HL-60 (cell line): ENCODE measurements at regions not wholly inside any gene's neighbourhood (a gene's known extent, or its start where the extent isn't known, plus 50 kb on each side); places are given as distances from the start of the nearest gene placed in this dataset.

Experiments used
- DNase-seq, 2 experiments: peaks; one replicate each; pipeline ENCODE4 v3.0.0-alpha.2; 2010 to 2020; ENCODE audit warnings: low read depth in 1 of 2, low spot score in 1 of 2
- H3K27ac ChIP-seq: fragments of 250-450 bp; sonication (Bioruptor Pico); replicated peaks from 2 replicates; pipeline ENCODE4 v1.5.1; 2020; ENCODE audit warnings: mild to moderate bottlenecking, moderate library complexity
- H3K27me3 ChIP-seq: fragments of 250-450 bp; sonication (Bioruptor Pico); 2 replicates; pipeline ENCODE4 v1.5.1; 2021; ENCODE audit warnings: mild to moderate bottlenecking, moderate library complexity; ENCODE audit not compliant: insufficient read depth, poor library complexity, severe bottlenecking
- H3K4me3 ChIP-seq: replicated peaks from 2 replicates; pipeline ENCODE4 v1.5.1; 2011; ENCODE audit warnings: mild to moderate bottlenecking, control low read depth, low read length; ENCODE audit not compliant: insufficient read depth
- GABPA ChIP-seq: IDR thresholded peaks from 2 replicates; pipeline ENCODE4 v1.6.1; 2012; ENCODE audit warnings: low read depth
- POLR2AphosphoS5 ChIP-seq: IDR thresholded peaks from 2 replicates; pipeline ENCODE4 v1.6.1; 2012; ENCODE audit warnings: low read depth
- SPI1 ChIP-seq: IDR thresholded peaks from 2 replicates; pipeline ENCODE4 v1.6.1; 2012; ENCODE audit warnings: low read depth, mild to moderate bottlenecking, borderline replicate concordance
- TF ChIP-seq, protein P1 (sequence below): IDR thresholded peaks from one replicate; pipeline ENCODE4 v1.5.1; 2011; ENCODE audit warnings: low read length, control low read depth, inconsistent platforms; ENCODE audit not compliant: insufficient read depth
- TF ChIP-seq, protein P2 (sequence below): IDR thresholded peaks from 2 replicates; pipeline ENCODE4 v1.6.1; 2012; ENCODE audit warnings: low read depth; ENCODE audit not compliant: insufficient replicate concordance

- Histone ChIP-seq H3K27ac (no peak overlapping the region), H3K4me3 (no peak overlapping the region), H3K27me3 (no peaks in the 10 kb centered on the region)
- TF ChIP-seq SPI1: no peak
- TF ChIP-seq POLR2AphosphoS5: no peak
- TF ChIP-seq, protein P1, sequence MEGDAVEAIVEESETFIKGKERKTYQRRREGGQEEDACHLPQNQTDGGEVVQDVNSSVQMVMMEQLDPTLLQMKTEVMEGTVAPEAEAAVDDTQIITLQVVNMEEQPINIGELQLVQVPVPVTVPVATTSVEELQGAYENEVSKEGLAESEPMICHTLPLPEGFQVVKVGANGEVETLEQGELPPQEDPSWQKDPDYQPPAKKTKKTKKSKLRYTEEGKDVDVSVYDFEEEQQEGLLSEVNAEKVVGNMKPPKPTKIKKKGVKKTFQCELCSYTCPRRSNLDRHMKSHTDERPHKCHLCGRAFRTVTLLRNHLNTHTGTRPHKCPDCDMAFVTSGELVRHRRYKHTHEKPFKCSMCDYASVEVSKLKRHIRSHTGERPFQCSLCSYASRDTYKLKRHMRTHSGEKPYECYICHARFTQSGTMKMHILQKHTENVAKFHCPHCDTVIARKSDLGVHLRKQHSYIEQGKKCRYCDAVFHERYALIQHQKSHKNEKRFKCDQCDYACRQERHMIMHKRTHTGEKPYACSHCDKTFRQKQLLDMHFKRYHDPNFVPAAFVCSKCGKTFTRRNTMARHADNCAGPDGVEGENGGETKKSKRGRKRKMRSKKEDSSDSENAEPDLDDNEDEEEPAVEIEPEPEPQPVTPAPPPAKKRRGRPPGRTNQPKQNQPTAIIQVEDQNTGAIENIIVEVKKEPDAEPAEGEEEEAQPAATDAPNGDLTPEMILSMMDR: no peak
- no peak for TF ChIP-seq GABPA
- DNase-seq: no peak
Measured at GRCh38 chr2:62296034-62296831, 100.3 kb downstream of the B3GNT2 start.

- Histone ChIP-seq H3K4me3 (no peak overlapping the region), H3K27me3 (no peaks in the 10 kb centered on the region), H3K27ac (no peak overlapping the region)
- no peak for DNase-seq
- TF ChIP-seq, protein P2, sequence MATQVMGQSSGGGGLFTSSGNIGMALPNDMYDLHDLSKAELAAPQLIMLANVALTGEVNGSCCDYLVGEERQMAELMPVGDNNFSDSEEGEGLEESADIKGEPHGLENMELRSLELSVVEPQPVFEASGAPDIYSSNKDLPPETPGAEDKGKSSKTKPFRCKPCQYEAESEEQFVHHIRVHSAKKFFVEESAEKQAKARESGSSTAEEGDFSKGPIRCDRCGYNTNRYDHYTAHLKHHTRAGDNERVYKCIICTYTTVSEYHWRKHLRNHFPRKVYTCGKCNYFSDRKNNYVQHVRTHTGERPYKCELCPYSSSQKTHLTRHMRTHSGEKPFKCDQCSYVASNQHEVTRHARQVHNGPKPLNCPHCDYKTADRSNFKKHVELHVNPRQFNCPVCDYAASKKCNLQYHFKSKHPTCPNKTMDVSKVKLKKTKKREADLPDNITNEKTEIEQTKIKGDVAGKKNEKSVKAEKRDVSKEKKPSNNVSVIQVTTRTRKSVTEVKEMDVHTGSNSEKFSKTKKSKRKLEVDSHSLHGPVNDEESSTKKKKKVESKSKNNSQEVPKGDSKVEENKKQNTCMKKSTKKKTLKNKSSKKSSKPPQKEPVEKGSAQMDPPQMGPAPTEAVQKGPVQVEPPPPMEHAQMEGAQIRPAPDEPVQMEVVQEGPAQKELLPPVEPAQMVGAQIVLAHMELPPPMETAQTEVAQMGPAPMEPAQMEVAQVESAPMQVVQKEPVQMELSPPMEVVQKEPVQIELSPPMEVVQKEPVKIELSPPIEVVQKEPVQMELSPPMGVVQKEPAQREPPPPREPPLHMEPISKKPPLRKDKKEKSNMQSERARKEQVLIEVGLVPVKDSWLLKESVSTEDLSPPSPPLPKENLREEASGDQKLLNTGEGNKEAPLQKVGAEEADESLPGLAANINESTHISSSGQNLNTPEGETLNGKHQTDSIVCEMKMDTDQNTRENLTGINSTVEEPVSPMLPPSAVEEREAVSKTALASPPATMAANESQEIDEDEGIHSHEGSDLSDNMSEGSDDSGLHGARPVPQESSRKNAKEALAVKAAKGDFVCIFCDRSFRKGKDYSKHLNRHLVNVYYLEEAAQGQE: no peak
- TF ChIP-seq SPI1 (no peak), POLR2AphosphoS5 (no peak)
Measured at GRCh38 chr2:62293490-62294271, 97.8 kb downstream of the B3GNT2 start.

DNA sequence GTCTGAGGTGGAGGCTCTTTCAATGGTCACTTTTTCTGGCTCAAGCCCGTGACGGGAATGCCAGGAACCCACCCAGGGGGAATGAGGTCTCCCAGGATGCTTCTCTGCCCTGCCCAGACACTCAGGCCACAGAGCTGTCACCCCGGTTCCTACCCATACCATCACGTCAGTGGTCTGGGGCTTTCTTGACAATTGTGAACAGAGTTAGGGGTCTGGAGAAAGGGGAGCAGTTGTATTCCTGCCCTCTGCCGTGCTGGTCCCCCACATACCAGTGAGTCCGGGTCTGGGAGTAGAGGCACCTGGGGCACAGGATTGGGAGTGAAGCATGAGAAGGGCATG, 97.2 kb downstream of the B3GNT2 start:
- H3K27me3 ChIP-seq: no peaks in the 10 kb centered on the region
- no peak overlapping the region for H3K27ac ChIP-seq
- no peak for DNase-seq
- H3K4me3 ChIP-seq: no peak overlapping the region
- TF ChIP-seq, protein P2: no peak
- no peak for TF ChIP-seq SPI1
- no peak for TF ChIP-seq GABPA
- TF ChIP-seq, protein P1: no peak
- TF ChIP-seq POLR2AphosphoS5: no peak

DNA sequence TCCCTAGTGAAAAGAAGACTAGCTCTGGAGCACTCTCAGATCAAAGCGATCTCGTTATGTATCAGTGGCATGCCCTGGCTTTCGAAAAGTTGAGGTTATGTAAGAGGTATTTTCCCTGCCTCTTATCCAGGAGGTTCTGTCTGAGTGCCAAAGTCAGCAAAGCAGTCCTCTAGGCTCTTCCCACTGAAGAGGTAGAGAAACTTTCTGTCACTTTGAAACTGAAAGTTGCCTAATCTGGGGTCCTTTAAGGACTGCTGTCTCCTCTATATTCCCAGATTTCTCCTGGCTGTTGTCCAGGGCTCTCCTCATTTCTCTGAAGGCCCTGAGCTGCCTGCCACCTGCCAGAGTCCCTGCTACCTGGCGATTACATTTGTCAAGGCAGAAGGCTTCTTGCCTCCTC, 96.3 kb downstream of the B3GNT2 start:
- H3K27me3 ChIP-seq: no peaks in the 10 kb centered on the region
- no peak overlapping the region for H3K4me3 ChIP-seq
- no peak for DNase-seq
- no peak overlapping the region for H3K27ac ChIP-seq
- TF ChIP-seq, protein P2: no peak
- TF ChIP-seq SPI1 (no peak), POLR2AphosphoS5 (no peak)
- TF ChIP-seq, protein P1: no peak
